ENCODE measurements at regions not wholly inside any gene's neighbourhood (a gene's known extent, or its start where the extent isn't known, plus 50 kb on each side); places are given as distances from the start of the nearest gene placed in this dataset.

GRCh38 chr11:110910384-110910783 lies 198.1 kb upstream of the ARHGAP20 start:
- no peak overlapping the region for H4K8ac ChIP-seq (ENCODE audit: low read depth, low read length)
- no peak overlapping the region for H4K91ac ChIP-seq (ENCODE audit: low read depth, low read length, poor library complexity)
- H3K27ac ChIP-seq (replicated peaks; ENCODE audit: low read length): no peak overlapping the region
- H3K4me3 ChIP-seq (ENCODE audit: low read length in 2 of 2): no peak overlapping the region
- no peak overlapping the region for H3K4ac ChIP-seq (ENCODE audit: low read length)
- no peak overlapping the region for H2BK15ac ChIP-seq (ENCODE audit: low read length)
- no peak overlapping the region for H2AFZ ChIP-seq (ENCODE audit: low read length)
- H3K36me3 ChIP-seq (replicated peaks in 1 of 2; ENCODE audit: control insufficient read depth in 2 of 2, insufficient read depth in 2 of 2, low read length in 2 of 2): no peaks in the 10 kb centered on the region
- H2AK5ac ChIP-seq (ENCODE audit: low read depth, low read length): no peak overlapping the region
- no peak overlapping the region for H2BK5ac ChIP-seq (ENCODE audit: low read length)
- no peaks in the 10 kb centered on the region for H3K79me1 ChIP-seq (ENCODE audit: low read depth, low read length)
- DNase-seq (ENCODE audit: low spot score): no peak
- no peak overlapping the region for H3K18ac ChIP-seq (ENCODE audit: low read length)
- WGBS, 2 donors (ENCODE audit: extremely low coverage in 2 of 2, insufficient read length in 2 of 2, insufficient replicate concordance in 1 of 2): no CpG with 5 or more reads among the region's 2 CpGs
- no peak overlapping the region for H3K23ac ChIP-seq (ENCODE audit: low read depth, low read length, poor library complexity)
- H2BK12ac ChIP-seq (ENCODE audit: low read length): no peak overlapping the region
- H3K4me1 ChIP-seq (ENCODE audit: control insufficient read depth in 2 of 2, insufficient read depth in 1 of 2, low read depth in 1 of 2, low read length in 2 of 2): no peaks in the 10 kb centered on the region
- H2BK120ac ChIP-seq (ENCODE audit: low read depth, low read length): no peak overlapping the region
- no peak overlapping the region for H3K9ac ChIP-seq (ENCODE audit: low read depth, low read length, poor library complexity)
- H3K4me2 ChIP-seq (ENCODE audit: insufficient read depth, low read length, poor library complexity, severe bottlenecking): no peak overlapping the region
- H3K9me3 ChIP-seq (replicated peaks in 1 of 2; ENCODE audit: control insufficient read depth in 2 of 2, insufficient read depth in 1 of 2, low read depth in 1 of 2, low read length in 2 of 2): no peaks in the 10 kb centered on the region
- H3K14ac ChIP-seq (ENCODE audit: low read length): no peak overlapping the region
- H3K27me3 ChIP-seq (ENCODE audit: control insufficient read depth in 3 of 3, insufficient read depth in 3 of 3, low read depth in 1 of 3, low read length in 3 of 3): no peaks in the 10 kb centered on the region

GRCh38 chr11:110909336-110909735 lies 197.1 kb upstream of the ARHGAP20 start:
- Histone ChIP-seq H3K27me3 (ENCODE audit: control insufficient read depth in 3 of 3, insufficient read depth in 3 of 3, low read depth in 1 of 3, low read length in 3 of 3) (no peaks in the 10 kb centered on the region), H4K8ac (ENCODE audit: low read depth, low read length) (no peak overlapping the region), H3K4ac (ENCODE audit: low read length) (no peak overlapping the region), H2AFZ (ENCODE audit: low read length) (no peak overlapping the region), H3K4me3 (ENCODE audit: low read length in 2 of 2) (no peak overlapping the region), H2BK15ac (ENCODE audit: low read length) (no peak overlapping the region), H3K9me3 (replicated peaks in 1 of 2; ENCODE audit: control insufficient read depth in 2 of 2, insufficient read depth in 1 of 2, low read depth in 1 of 2, low read length in 2 of 2) (no peaks in the 10 kb centered on the region), H2AK5ac (ENCODE audit: low read depth, low read length) (no peak overlapping the region), H3K4me1 (ENCODE audit: control insufficient read depth in 2 of 2, insufficient read depth in 1 of 2, low read depth in 1 of 2, low read length in 2 of 2) (no peaks in the 10 kb centered on the region), H3K79me1 (ENCODE audit: low read depth, low read length) (no peaks in the 10 kb centered on the region), H3K4me2 (ENCODE audit: insufficient read depth, low read length, poor library complexity, severe bottlenecking) (no peak overlapping the region), H4K91ac (ENCODE audit: low read depth, low read length, poor library complexity) (no peak overlapping the region), H3K23ac (ENCODE audit: low read depth, low read length, poor library complexity) (no peak overlapping the region), H3K9ac (ENCODE audit: low read depth, low read length, poor library complexity) (no peak overlapping the region), H3K27ac (replicated peaks; ENCODE audit: low read length) (no peak overlapping the region), H3K14ac (ENCODE audit: low read length) (no peak overlapping the region), H2BK5ac (ENCODE audit: low read length) (no peak overlapping the region), H2BK12ac (ENCODE audit: low read length) (no peak overlapping the region), H3K18ac (ENCODE audit: low read length) (no peak overlapping the region), H3K36me3 (replicated peaks in 1 of 2; ENCODE audit: control insufficient read depth in 2 of 2, insufficient read depth in 2 of 2, low read length in 2 of 2) (no peaks in the 10 kb centered on the region), H2BK120ac (ENCODE audit: low read depth, low read length) (no peak overlapping the region)
- DNase-seq (ENCODE audit: low spot score): no peak
- no CpG with 5 or more reads among the region's 8 CpGs for whole genome bisulfite sequencing, 2 donors (ENCODE audit: extremely low coverage in 2 of 2, insufficient read length in 2 of 2, insufficient replicate concordance in 1 of 2)

- H3K9ac ChIP-seq (ENCODE audit: low read depth, low read length, poor library complexity): no peak overlapping the region
- H2BK5ac ChIP-seq (ENCODE audit: low read length): no peak overlapping the region
- no peaks in the 10 kb centered on the region for H3K79me1 ChIP-seq (ENCODE audit: low read depth, low read length)
These were observed 196.3 kb upstream of the ARHGAP20 start for GRCh38 chr11:110908401-110909105.

GRCh38 chr11:110907629-110908028 lies 195.4 kb upstream of the ARHGAP20 start:
- no peak overlapping the region for H3K4me2 ChIP-seq (ENCODE audit: insufficient read depth, low read length, poor library complexity, severe bottlenecking)
- no peak overlapping the region for H3K14ac ChIP-seq (ENCODE audit: low read length)
- H3K9me3 ChIP-seq (replicated peaks in 1 of 2; ENCODE audit: control insufficient read depth in 2 of 2, insufficient read depth in 1 of 2, low read depth in 1 of 2, low read length in 2 of 2): no peaks in the 10 kb centered on the region
- H3K4ac ChIP-seq (ENCODE audit: low read length): no peak overlapping the region
- no peaks in the 10 kb centered on the region for H3K4me1 ChIP-seq (ENCODE audit: control insufficient read depth in 2 of 2, insufficient read depth in 1 of 2, low read depth in 1 of 2, low read length in 2 of 2)
- H2AFZ ChIP-seq (ENCODE audit: low read length): no peak overlapping the region
- no peak overlapping the region for H2AK5ac ChIP-seq (ENCODE audit: low read depth, low read length)
- H4K91ac ChIP-seq (ENCODE audit: low read depth, low read length, poor library complexity): no peak overlapping the region
- no peak overlapping the region for H3K18ac ChIP-seq (ENCODE audit: low read length)
- H2BK5ac ChIP-seq (ENCODE audit: low read length): no peak overlapping the region
- no CpG with 5 or more reads among the region's 1 CpG for WGBS, 2 donors (ENCODE audit: extremely low coverage in 2 of 2, insufficient read length in 2 of 2, insufficient replicate concordance in 1 of 2)
- H3K27ac ChIP-seq (replicated peaks; ENCODE audit: low read length): no peak overlapping the region
- no peak overlapping the region for H3K4me3 ChIP-seq (ENCODE audit: low read length in 2 of 2)
- H2BK120ac ChIP-seq (ENCODE audit: low read depth, low read length): no peak overlapping the region
- H3K36me3 ChIP-seq (replicated peaks in 1 of 2; ENCODE audit: control insufficient read depth in 2 of 2, insufficient read depth in 2 of 2, low read length in 2 of 2): no peaks in the 10 kb centered on the region
- no peak overlapping the region for H4K8ac ChIP-seq (ENCODE audit: low read depth, low read length)
- no peak overlapping the region for H3K9ac ChIP-seq (ENCODE audit: low read depth, low read length, poor library complexity)
- no peaks in the 10 kb centered on the region for H3K27me3 ChIP-seq (ENCODE audit: control insufficient read depth in 3 of 3, insufficient read depth in 3 of 3, low read depth in 1 of 3, low read length in 3 of 3)
- H3K23ac ChIP-seq (ENCODE audit: low read depth, low read length, poor library complexity): no peak overlapping the region
- DNase-seq (ENCODE audit: low spot score): no peak
- no peaks in the 10 kb centered on the region for H3K79me1 ChIP-seq (ENCODE audit: low read depth, low read length)
- H2BK15ac ChIP-seq (ENCODE audit: low read length): no peak overlapping the region
- H2BK12ac ChIP-seq (ENCODE audit: low read length): no peak overlapping the region

More at GRCh38 chr11:110908401-110909105, 196.3 kb upstream of the ARHGAP20 start:
- H2AK5ac ChIP-seq (ENCODE audit: low read depth, low read length): no peak overlapping the region
- H2BK15ac ChIP-seq (ENCODE audit: low read length): no peak overlapping the region
- H2AFZ ChIP-seq (ENCODE audit: low read length): no peak overlapping the region
- H3K4ac ChIP-seq (ENCODE audit: low read length): no peak overlapping the region
- no peaks in the 10 kb centered on the region for H3K27me3 ChIP-seq (ENCODE audit: control insufficient read depth in 3 of 3, insufficient read depth in 3 of 3, low read depth in 1 of 3, low read length in 3 of 3)
- H3K4me2 ChIP-seq (ENCODE audit: insufficient read depth, low read length, poor library complexity, severe bottlenecking): no peak overlapping the region
- H4K91ac ChIP-seq (ENCODE audit: low read depth, low read length, poor library complexity): no peak overlapping the region
- no peak overlapping the region for H4K8ac ChIP-seq (ENCODE audit: low read depth, low read length)
- H3K36me3 ChIP-seq (replicated peaks in 1 of 2; ENCODE audit: control insufficient read depth in 2 of 2, insufficient read depth in 2 of 2, low read length in 2 of 2): no peaks in the 10 kb centered on the region
- H3K4me1 ChIP-seq (ENCODE audit: control insufficient read depth in 2 of 2, insufficient read depth in 1 of 2, low read depth in 1 of 2, low read length in 2 of 2): no peaks in the 10 kb centered on the region
- no peak overlapping the region for H3K27ac ChIP-seq (replicated peaks; ENCODE audit: low read length)
- no peak overlapping the region for H2BK12ac ChIP-seq (ENCODE audit: low read length)
- no peak overlapping the region for H2BK120ac ChIP-seq (ENCODE audit: low read depth, low read length)
- H3K4me3 ChIP-seq (ENCODE audit: low read length in 2 of 2): no peak overlapping the region
- DNase-seq (ENCODE audit: low spot score): no peak
- no CpG with 5 or more reads among the region's 3 CpGs for WGBS, 2 donors (ENCODE audit: extremely low coverage in 2 of 2, insufficient read length in 2 of 2, insufficient replicate concordance in 1 of 2)
- H3K9me3 ChIP-seq (replicated peaks in 1 of 2; ENCODE audit: control insufficient read depth in 2 of 2, insufficient read depth in 1 of 2, low read depth in 1 of 2, low read length in 2 of 2): no peaks in the 10 kb centered on the region
- no peak overlapping the region for H3K14ac ChIP-seq (ENCODE audit: low read length)
- peak overlapping the region; percentile 30 for H3K18ac ChIP-seq (ENCODE audit: low read length)
- no peak overlapping the region for H3K23ac ChIP-seq (ENCODE audit: low read depth, low read length, poor library complexity)

Measured in neuronal stem cell (in vitro differentiated cells).